DMS 273 (cell line): ENCODE measurements at regions not wholly inside any gene's neighbourhood (a gene's known extent, or its start where the extent isn't known, plus 50 kb on each side); places are given as distances from the start of the nearest gene placed in this dataset.

Source experiments
- DNase-seq: peaks from one replicate; lab custom pipeline; 2025; ENCODE audit not compliant: unreplicated experiment; lab: John Stamatoyannopoulos, UW

- no peak for DNase-seq
Measured at GRCh38 chr11:70696564-70696963, 298.2 kb downstream of the CTTN start.

DNA sequence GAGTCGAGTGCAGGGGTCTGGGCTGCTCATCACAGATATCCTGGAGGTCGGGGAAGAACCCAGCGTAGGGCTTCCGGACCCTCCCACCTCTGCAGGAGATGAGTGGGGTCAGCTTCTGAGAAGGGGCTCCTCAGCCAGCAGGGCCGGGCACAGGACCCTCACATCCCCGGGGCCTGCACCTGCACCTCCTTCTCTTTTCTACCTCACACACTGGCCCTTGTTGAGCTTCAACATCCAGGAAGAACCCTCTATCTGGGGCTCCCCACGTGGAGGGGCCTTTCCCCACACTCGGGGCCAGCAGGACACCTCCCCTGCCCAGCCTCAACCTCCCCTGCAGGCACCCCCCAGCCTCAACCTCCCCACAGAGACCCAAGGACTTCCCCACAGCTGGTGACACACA, 299.4 kb downstream of the CTTN start:
- no peak for DNase-seq

- no peak for DNase-seq
Measured at GRCh38 chr11:70698871-70699270, 300.5 kb downstream of the CTTN start.

DNA sequence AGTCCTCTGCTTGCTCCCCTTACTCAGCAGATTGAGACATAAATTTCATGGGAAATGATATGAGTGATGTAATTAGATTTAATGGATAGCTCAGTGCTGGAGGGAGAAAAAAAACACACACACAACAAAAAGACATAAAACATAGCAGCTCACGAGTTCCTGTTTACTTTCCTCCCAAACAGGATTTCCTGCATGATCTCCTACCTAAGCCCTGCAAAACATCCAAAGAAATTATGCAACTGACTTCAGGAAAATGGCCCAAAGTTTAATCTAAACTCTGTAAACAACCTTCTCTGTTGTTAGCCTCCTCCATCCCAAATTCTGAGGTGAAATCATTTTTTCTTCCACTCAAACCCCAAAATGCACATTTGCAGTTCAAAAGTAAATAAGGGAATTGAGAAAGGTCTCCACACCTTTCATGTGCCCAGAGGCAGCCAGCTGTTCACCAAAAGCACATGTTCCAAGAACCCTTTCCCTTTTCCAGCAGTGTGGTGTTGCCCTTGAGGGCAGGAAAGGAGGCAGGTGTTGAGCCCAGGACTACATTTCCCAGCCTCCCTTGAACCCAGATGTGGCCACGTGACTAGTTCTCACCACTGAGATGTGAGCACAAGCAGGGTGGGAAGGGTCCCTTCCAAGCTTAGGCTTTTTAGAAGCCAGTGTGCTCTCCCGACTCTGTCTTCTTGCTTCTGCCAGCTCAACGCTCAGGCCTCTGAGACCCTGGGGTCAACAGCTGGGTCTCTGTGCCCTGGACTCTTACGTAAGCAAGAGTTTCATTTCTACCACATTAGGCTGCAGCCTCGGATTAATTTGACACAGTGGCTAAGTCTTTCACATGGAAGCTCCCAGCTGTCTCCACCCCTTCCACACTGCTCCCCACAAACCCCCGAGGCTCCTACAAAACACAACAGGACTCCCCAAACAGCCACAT, 301.2 kb downstream of the CTTN start:
- DNase-seq = peak; percentile 25

- DNase-seq = no peak
Measured at GRCh38 chr11:70700453-70700852, 302.1 kb downstream of the CTTN start.

GRCh38 chr11:70700871-70701270, 302.5 kb downstream of the CTTN start:
- DNase-seq = no peak

GRCh38 chr11:70702040-70702648, 303.8 kb downstream of the CTTN start:
- no peak for DNase-seq

GRCh38 chr11:70703141-70704064, 305.1 kb downstream of the CTTN start:
- no peak for DNase-seq

DNA sequence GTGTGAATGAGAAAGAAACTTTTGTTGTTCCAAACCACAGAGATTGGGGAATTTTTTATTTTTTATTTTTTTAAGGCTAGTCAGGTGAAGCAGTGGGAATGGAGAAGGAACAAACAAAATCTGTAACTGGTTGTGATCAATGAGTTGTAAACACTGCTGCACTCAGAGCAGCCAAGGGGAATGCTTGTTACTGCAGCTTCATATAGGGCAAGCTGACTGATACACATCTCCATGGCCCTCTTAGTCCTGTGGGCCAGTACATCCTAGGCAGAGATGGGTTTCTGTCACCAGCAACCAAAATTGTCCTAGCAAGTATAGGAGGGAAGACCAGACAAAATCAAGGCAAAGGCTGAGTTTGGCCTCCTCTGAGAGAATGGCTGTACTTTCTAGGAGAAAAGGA, 306.8 kb downstream of the CTTN start:
- DNase-seq = no peak

- DNase-seq = no peak
Measured at GRCh38 chr11:70705930-70706329, 307.6 kb downstream of the CTTN start.

DNA sequence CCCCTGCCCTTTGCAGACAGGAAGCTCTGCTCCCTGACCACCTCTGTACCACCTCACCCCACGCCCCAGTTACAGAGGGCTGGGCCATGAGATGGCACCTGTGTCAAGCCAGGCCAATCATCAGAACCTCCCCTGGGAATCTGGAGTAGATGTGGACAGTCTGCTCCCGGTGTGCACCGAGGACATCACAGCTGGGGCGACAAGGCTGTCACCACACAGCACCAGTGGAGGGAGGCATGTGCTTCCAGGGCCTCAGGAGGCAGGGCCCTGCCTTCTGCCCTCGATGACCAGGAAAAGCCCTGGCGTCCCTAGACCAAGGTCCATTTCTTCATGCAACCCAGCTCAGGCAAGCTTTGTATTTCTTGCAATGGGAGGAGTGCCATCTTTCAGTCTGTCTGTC, 309.5 kb downstream of the CTTN start:
- DNase-seq = no peak

DNA sequence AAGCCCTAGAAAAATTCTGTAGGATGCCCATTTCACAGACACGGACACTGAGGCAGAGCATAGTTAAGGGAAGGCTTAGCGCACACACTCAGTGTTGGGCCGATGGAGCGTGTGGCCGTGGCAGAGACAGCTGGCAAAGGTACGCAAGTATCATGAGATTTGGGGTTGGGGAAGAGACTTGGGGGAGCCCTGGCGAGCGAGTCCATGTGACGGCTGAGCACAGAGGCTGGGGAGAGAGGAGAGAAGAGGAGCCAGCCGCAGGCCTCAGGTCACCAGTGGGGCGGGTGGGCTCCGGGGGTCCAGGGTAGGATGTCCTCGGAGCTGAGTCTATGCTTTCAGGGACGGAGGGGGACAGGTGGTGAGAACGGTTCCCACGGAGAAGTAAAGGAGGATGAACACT, 311.3 kb downstream of the CTTN start:
- no peak for DNase-seq

GRCh38 chr11:70710192-70710591, 311.9 kb downstream of the CTTN start:
- no peak for DNase-seq

DNA sequence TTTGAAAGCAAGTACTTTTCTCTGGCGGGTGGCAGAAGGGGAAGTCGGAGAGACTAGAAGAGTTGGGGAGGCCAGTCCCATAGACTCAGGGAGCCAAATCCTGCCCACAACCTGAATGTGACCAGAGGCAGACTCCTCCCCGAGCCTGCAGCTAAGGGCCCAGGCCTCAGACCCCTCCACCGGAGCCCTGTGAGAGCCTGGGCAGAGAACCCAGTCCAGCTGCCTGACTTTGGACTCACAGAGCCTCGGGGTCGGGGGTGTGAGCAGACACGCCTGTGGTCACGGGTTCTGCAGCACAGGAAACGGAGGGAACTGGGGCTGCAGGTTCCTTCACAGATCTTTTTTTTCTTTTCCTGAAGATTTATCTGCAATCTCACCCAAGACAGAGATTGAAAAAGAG, 312.3 kb downstream of the CTTN start:
- no peak for DNase-seq

DNA sequence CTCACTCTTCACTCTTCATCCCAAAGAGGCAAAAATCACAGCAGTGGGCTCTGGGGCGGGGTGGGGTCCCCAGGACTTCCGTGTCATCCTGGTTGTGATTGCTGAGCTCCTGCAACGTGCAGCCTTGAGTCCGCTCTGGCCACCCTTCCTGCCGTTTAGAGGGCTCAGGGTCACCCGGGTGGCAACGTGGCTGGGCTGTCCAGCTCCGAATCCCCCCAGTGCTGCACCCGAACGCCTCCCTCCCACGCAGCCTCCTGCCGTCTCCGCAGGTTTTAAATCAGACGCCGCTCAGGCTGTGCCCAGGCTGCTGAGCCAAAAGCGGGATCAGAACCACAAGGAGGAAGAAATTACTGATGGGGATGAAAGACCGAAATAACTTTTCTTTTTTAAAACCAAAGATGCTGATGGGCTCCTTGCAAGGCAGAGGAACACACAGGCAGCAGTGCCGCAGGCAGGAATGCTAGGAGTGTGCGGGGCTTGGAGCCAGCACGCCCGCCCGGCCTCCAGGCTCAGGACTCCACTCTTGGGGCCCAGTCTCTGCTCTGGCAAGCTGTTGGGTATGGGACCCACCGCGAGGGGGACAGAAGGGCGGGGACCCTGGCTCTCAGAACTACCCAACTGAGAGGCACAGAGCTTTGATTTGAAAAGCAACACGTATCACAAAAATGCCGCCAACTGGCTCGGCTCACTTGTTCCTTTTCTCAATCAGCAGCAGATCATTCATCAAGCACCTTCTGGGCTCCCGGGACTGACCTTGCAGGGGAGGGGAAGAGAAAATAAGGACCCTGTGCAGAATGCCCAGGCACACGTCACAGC, 313.0 kb downstream of the CTTN start:
- no peak for DNase-seq

DNA sequence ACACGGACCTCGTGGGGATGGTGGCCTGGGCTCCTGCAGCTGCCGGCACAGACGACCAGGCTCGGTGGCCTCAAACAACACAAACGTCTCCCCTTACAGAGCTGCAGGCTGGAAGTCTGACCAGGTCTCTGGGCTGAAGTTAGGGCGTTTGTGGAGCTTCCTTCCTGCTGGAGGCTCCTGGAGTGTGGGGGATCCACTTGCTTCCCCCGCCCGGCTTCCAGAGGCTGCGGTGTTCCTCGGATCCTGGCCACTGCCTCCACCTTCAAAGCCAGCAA, 313.5 kb downstream of the CTTN start:
- no peak for DNase-seq

DNA sequence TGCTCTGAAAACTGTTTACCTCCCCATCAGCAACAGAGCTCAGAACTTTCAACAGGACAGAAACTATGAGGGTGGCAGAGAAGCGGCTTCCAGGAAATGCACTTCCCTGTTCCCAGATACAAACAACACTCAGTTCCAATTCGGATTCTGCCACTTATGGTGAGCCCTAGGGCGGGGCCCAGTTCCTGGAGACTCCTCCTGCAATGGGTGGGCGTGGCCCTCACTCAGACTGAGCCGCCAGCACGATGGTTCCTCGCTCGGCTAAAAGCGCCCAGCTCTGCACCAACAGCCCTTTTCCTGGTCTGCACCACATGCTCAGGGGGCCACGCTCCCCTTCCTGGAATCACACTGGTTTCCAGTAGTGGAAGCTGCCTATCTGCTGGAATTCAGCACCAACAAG, 314.1 kb downstream of the CTTN start:
- peak; percentile 34 for DNase-seq

DNA sequence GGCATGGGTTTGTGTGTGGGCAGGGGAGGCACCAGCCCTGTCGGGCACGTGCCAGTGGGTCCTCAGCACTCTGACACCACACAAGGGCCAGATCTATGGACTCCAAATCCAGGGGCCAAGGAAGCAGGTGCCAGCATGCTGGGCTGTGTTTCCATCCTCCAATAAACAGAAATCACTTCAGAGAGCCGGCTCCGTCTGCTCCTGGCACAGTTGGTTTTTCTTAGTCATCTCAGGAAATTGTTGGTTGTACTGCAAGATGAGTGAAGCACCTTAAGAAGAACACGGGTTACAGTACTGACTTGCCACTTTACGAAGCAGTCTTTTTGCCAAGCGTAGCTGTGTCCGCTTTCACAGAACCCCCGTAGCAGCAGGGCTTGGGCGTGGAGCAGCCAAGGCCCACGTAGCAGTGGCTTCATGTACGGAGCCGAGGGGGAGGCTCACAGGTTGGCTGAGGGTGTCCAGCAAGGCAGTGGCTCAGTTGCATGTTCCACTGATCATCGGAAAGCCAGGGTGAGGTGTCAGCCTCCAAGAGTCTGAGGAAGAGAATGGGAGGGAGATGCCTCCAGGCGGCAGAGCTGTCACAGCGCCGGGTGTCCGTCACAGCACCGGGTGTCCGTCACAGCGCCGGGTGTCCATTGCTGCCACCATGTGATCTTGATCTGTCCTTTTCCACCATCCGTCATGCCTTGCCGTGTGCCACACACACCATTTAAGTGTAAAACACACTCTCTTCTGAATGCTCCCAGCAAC, 314.9 kb downstream of the CTTN start:
- DNase-seq = no peak

DNA sequence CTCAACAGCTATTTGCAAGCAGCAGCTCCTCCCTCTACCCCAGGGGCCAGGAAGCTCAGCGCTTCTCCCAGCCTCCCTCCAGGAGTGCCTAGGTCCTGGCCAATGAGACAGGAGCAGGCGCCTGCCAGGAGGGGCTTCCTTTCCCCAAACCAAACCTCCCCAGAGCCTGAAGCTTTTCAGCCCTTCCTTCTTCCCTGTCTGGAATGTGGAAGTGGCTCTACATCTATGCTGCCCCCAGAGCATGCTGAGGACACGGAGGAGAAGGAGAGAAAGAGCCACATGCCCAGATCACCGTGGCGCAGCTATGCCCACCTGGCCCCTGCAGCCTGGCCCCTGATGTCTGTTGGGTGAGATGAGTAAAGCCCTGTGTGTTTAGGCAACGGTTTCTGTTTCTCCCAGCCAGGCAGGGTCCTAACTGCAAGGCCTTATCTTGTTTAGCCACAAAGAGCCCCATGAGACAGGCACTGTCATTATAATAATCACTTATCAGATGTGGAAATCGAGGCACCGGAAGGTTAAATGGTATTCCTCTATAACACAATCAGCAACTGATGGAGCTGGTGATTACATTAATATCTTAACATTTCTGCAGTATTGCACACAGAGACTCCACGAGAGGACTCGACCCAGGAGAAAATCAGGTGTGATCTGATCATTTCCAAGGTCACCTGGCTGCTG, 315.8 kb downstream of the CTTN start:
- DNase-seq = no peak
